ENCODE measurements at regions not wholly inside any gene's neighbourhood (a gene's known extent, or its start where the extent isn't known, plus 50 kb on each side); places are given as distances from the start of the nearest gene placed in this dataset.
"Not testable (repeated sequence)": the region's sequence is repeated elsewhere in the genome, so short reads cannot be mapped to it uniquely, and the experiment has no call there.

GRCh38 chr9:67281574-67281973 is 289.2 kb upstream of the SPATA31A3 start:
- TF ChIP-seq CTCF (IDR thresholded peaks at IDR 0.05; ENCODE audit: insufficient read depth, low read length); GABPA (IDR thresholded peaks at IDR 0.05; ENCODE audit: low read depth); SPI1 (IDR thresholded peaks at IDR 0.05; ENCODE audit: borderline replicate concordance, low read depth): not testable (repeated sequence)
- TF ChIP-seq, protein P1, sequence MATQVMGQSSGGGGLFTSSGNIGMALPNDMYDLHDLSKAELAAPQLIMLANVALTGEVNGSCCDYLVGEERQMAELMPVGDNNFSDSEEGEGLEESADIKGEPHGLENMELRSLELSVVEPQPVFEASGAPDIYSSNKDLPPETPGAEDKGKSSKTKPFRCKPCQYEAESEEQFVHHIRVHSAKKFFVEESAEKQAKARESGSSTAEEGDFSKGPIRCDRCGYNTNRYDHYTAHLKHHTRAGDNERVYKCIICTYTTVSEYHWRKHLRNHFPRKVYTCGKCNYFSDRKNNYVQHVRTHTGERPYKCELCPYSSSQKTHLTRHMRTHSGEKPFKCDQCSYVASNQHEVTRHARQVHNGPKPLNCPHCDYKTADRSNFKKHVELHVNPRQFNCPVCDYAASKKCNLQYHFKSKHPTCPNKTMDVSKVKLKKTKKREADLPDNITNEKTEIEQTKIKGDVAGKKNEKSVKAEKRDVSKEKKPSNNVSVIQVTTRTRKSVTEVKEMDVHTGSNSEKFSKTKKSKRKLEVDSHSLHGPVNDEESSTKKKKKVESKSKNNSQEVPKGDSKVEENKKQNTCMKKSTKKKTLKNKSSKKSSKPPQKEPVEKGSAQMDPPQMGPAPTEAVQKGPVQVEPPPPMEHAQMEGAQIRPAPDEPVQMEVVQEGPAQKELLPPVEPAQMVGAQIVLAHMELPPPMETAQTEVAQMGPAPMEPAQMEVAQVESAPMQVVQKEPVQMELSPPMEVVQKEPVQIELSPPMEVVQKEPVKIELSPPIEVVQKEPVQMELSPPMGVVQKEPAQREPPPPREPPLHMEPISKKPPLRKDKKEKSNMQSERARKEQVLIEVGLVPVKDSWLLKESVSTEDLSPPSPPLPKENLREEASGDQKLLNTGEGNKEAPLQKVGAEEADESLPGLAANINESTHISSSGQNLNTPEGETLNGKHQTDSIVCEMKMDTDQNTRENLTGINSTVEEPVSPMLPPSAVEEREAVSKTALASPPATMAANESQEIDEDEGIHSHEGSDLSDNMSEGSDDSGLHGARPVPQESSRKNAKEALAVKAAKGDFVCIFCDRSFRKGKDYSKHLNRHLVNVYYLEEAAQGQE (IDR thresholded peaks at IDR 0.05; ENCODE audit: insufficient replicate concordance, low read depth): not testable (repeated sequence)

Data from HL-60 (cell line).